ENCODE measurements at regions not wholly inside any gene's neighbourhood (a gene's known extent, or its start where the extent isn't known, plus 50 kb on each side); places are given as distances from the start of the nearest gene placed in this dataset.

GRCh38 chr11:115891581-115891980, 387.4 kb upstream of the CADM1 start (continued):
- no peak for TF ChIP-seq ZNF462 (CRISPR knock-in tag; IDR thresholded peaks at IDR 0.05)

GRCh38 chr11:115890500-115890899, 386.3 kb upstream of the CADM1 start:
- Histone ChIP-seq H3F3A (replicated peaks; ENCODE audit: low read depth) (no peaks in the 10 kb centered on the region), H3K27me3 (ENCODE audit: insufficient read depth) (no peaks in the 10 kb centered on the region), H3K4me1 (ENCODE audit: insufficient read depth) (no peaks in the 10 kb centered on the region), H4K20me1 (replicated peaks; ENCODE audit: insufficient read depth) (no peaks in the 10 kb centered on the region), H3K9me2 (ENCODE audit: insufficient read depth) (no peaks in the 10 kb centered on the region), H3K27ac (ENCODE audit: low read depth) (no peak overlapping the region), H3K36me3 (ENCODE audit: insufficient read depth) (no peaks in the 10 kb centered on the region), H3K79me2 (replicated peaks; ENCODE audit: insufficient read depth) (no peaks in the 10 kb centered on the region), H2AFZ (no peak overlapping the region), H3K4me3 (no peak overlapping the region), H3K4me2 (no peak overlapping the region)
- H3K27ac Mint-ChIP-seq = no peak overlapping the region
- no peaks in the 10 kb centered on the region for H3K9me3 Mint-ChIP-seq
- no peak overlapping the region for H3K4me3 Mint-ChIP-seq
- ATAC-seq = no peak
- no peak for DNase-seq (ENCODE audit: low spot score)
- no peaks in the 10 kb centered on the region for H3K36me3 Mint-ChIP-seq (ENCODE audit: low read depth)
- H3K4me1 Mint-ChIP-seq = peaks cover 10% of the 10 kb centered on the region; the same call in 2 of the 3 replicates
- peaks cover 2% of the 10 kb centered on the region for H3K27me3 Mint-ChIP-seq (ENCODE audit: insufficient read depth, low read depth, poor library complexity)
- TF ChIP-seq POLR2AphosphoS5 (IDR thresholded peaks at IDR 0.05; ENCODE audit: low read depth) = no peak
- no peak for TF ChIP-seq CTCF (conservative IDR thresholded peaks at IDR 0.05; ENCODE audit: low read depth in 2 of 2)
- no peak for TF ChIP-seq ETS1 (IDR thresholded peaks at IDR 0.05)
- TF ChIP-seq ZNF331 (CRISPR knock-in tag; IDR thresholded peaks at IDR 0.05; ENCODE audit: low read depth) = no peak
- TF ChIP-seq EZH2phosphoT487 (IDR thresholded peaks at IDR 0.05; ENCODE audit: unreplicated experiment) = no peak
- no peak for TF ChIP-seq REST (IDR thresholded peaks at IDR 0.05; ENCODE audit: unreplicated experiment)
